Thyroid gland (tissue), 4 donors: ENCODE measurements at regions not wholly inside any gene's neighbourhood (a gene's known extent, or its start where the extent isn't known, plus 50 kb on each side); places are given as distances from the start of the nearest gene placed in this dataset.

Experiments used
- DNase-seq, 2 donors: peaks; one replicate each; pipeline ENCODE4 v3.0.0-alpha.2; 2019
- H3K27ac ChIP-seq, 3 donors: fragments of 200-600 bp; sonication (generic); 1 replicate in 2 of 3; 2 replicates in 1 of 3; pipeline ENCODE4 v1.5.1; 2016 to 2019; ENCODE audit warnings: mild to moderate bottlenecking in 1 of 3, moderate library complexity in 1 of 3
- H3K27me3 ChIP-seq: fragments of 200-600 bp; sonication (generic); one replicate; pipeline ENCODE4 v1.5.1; 2019
- H3K36me3 ChIP-seq, 2 donors: fragments of 200-600 bp; sonication (generic); one replicate each; pipeline ENCODE4 v1.5.1; 2016 to 2019
- H3K4me1 ChIP-seq, 2 donors: fragments of 200-600 bp; sonication (generic); one replicate each; pipeline ENCODE4 v1.5.1; 2017 to 2019
- H3K4me3 ChIP-seq, 3 donors: fragments of 200-600 bp; sonication (generic); replicated peaks in 1 of 3; 1 replicate in 2 of 3; 2 replicates in 1 of 3; pipeline ENCODE4 v1.5.1; 2016; ENCODE audit warnings: mild to moderate bottlenecking in 1 of 3
- H3K9me3 ChIP-seq: fragments of 200-600 bp; sonication (generic); one replicate; pipeline ENCODE4 v1.5.1; 2017
- CTCF ChIP-seq, 6 experiments: fragments of 200-600 bp in 3 of 6; fragments of 450-650 bp in 3 of 6; sonication (generic) in 3 of 6; IDR thresholded peaks; one replicate each; pipeline ENCODE4 v1.5.1; 2016 to 2019; ENCODE audit warnings: antibody characterized with exemption in 6 of 6, mild to moderate bottlenecking in 2 of 6, inconsistent platforms in 1 of 6, moderate library complexity in 1 of 6
- POLR2A ChIP-seq, 2 donors: fragments of 450-650 bp; IDR thresholded peaks; one replicate each; pipeline ENCODE4 v1.6.1; 2017; ENCODE audit warnings: antibody characterized with exemption in 2 of 2, mild to moderate bottlenecking in 2 of 2, moderate library complexity in 1 of 2
- WGBS, 2 donors: methylation state at CpG; one replicate each; pipeline ENCODE4 v1.1.5; 2017; 5-methylcytosine and 5-hydroxymethylcytosine counted together
- intact Hi-C: fragments of 100-400 bp; cut with DNase I; formaldehyde crosslinking; loops from one replicate; pipeline ENCODE4 v1.15.1; 2023

GRCh38 chr2:23091900-23092299, 293.1 kb upstream of the KLHL29 start:
- intact Hi-C loops: no loop called here
- H3K27me3 ChIP-seq: no peaks in the 10 kb centered on the region
- DNase-seq: no peak
- 74 to 80% methylated on average over 4 of the region's 4 CpGs for WGBS, 2 donors
- H3K4me3 ChIP-seq: no peak overlapping the region
- H3K4me1 ChIP-seq: no peaks in the 10 kb centered on the region
- no peak overlapping the region for H3K27ac ChIP-seq
- no peaks in the 10 kb centered on the region for H3K9me3 ChIP-seq
- TF ChIP-seq POLR2A (IDR thresholded peaks at IDR 0.05) (no peak), CTCF (IDR thresholded peaks at IDR 0.05) (no peak)
- H3K36me3 ChIP-seq: no peaks in the 10 kb centered on the region

DNA sequence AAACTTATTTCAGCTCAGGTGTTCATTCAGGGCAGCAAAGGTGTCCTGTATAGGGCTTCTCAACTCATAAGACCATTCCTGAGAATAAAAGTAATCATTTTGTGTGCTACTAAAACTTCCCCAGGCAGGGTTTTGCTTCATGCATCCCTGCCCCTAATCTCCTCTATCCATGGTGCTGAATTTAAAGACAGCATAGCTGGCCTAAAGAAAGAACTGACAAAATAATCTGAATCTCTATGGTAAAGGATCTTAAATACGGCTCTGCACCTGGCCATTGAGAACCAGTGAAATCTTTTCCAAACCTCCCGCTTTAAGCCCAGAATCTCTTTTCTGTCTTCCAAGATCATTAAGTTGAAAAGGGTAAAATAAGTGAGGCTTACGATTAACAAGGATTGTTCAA, 292.1 kb upstream of the KLHL29 start:
- no peaks in the 10 kb centered on the region for H3K27me3 ChIP-seq

DNA sequence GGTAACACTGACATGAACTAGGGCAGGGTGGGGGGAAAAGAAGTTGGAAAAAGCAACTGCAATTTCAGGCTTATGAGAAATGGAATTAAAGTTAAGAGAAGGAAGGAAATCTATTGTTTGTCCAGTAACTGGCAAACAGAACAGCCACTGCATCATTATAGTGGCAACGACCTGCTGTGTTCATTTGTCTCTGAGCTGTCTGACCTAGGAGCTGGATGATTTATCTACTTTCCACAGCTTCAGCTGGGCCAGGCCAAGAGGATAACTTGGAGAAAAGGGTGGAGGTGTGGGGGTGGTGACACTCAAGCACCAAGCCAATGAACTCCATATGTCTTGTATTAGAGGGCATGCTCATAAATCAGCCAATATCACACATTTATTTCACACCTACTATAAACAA, 291.5 kb upstream of the KLHL29 start:
- 0 to 31% methylated on average over 1 of the region's 1 CpG for WGBS, 2 donors
- intact Hi-C loops: no loop called here
- Histone ChIP-seq H3K4me3 (no peak overlapping the region), H3K9me3 (no peaks in the 10 kb centered on the region), H3K27me3 (no peaks in the 10 kb centered on the region), H3K4me1 (no peaks in the 10 kb centered on the region), H3K36me3 (no peaks in the 10 kb centered on the region), H3K27ac (no peak overlapping the region)
- DNase-seq: no peak
- TF ChIP-seq POLR2A (IDR thresholded peaks at IDR 0.05) (no peak), CTCF (IDR thresholded peaks at IDR 0.05) (no peak)

More for the DNA sequence above, 292.1 kb upstream of the KLHL29 start:
- H3K4me1 ChIP-seq: no peaks in the 10 kb centered on the region
- no peaks in the 10 kb centered on the region for H3K9me3 ChIP-seq
- TF ChIP-seq POLR2A (IDR thresholded peaks at IDR 0.05) (no peak), CTCF (IDR thresholded peaks at IDR 0.05) (no peak)
- intact Hi-C loops: no loop called here
- H3K27ac ChIP-seq: no peak overlapping the region
- 48 to 50% methylated on average over 3 of the region's 3 CpGs for WGBS, 2 donors
- H3K4me3 ChIP-seq: no peak overlapping the region
- no peak for DNase-seq
- H3K36me3 ChIP-seq: no peaks in the 10 kb centered on the region

DNA sequence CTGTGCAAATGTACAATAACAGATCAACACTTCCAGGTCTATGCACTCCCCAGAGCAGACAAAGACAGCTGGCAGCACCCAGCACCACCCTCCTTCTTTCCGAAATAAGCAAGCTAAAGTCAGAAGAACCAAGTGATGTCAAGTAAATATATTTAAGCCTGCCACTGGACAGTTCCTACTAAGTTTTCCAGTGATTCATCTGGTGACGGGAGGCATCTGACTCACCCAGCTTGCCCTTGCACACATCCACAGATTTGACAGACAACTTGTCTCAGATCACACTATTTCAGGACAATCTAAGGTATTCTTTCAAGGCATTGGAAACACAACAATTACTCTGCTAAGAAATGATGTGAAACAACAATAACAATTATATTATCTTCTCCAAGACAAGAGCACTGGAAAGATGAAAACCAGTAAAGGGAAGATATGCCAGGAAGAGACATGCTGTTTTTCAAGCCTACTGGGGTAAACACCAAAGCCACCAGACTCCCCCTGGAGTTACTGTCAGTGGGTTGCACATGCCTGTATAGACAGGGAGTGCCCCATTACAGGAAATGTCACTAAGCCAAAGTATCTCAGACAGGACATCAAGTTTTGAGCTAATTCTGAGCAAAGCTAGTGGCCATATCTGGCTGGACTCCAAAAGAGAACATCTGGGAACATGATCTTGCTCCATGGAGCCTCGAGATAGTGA, 287.9 kb upstream of the KLHL29 start:
- intact Hi-C loops: no loop called here
- no peak for TF ChIP-seq CTCF (IDR thresholded peaks at IDR 0.05)
- no peak for TF ChIP-seq POLR2A (IDR thresholded peaks at IDR 0.05)

DNA sequence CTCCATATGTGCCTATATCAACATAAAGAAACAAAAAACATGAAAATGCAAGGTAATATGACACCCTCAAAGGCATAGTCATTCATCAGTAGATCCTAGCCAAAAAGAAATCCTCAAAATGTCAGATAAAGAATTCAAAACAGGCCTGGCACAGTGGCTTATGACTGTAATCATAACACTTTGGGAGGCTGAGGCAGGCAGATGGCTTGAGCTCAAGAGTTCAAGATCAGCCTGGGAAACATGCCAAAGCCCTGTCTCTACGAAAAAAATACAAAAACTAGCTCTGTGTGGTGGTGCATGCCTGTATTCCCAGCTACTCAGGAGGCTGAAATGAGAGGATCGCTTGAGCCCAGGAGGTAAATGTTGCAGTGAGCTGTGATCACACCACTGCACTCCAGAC, 284.6 kb upstream of the KLHL29 start:
- Histone ChIP-seq H3K36me3 (no peaks in the 10 kb centered on the region), H3K27me3 (no peaks in the 10 kb centered on the region), H3K9me3 (no peaks in the 10 kb centered on the region), H3K27ac (no peak overlapping the region), H3K4me1 (no peaks in the 10 kb centered on the region), H3K4me3 (no peak overlapping the region)
- no peak for TF ChIP-seq POLR2A (IDR thresholded peaks at IDR 0.05)
- TF ChIP-seq CTCF (IDR thresholded peaks at IDR 0.05): no peak
- 61 to 64% methylated on average over 2 of the region's 2 CpGs for WGBS, 2 donors
- no peak for DNase-seq
- intact Hi-C loops: no loop called here

More for the DNA sequence above, 287.9 kb upstream of the KLHL29 start:
- no peaks in the 10 kb centered on the region for H3K4me1 ChIP-seq
- H3K27ac ChIP-seq: no peak overlapping the region
- no peaks in the 10 kb centered on the region for H3K36me3 ChIP-seq
- no peaks in the 10 kb centered on the region for H3K27me3 ChIP-seq
- no peak overlapping the region for H3K4me3 ChIP-seq
- WGBS, 2 donors: 66 to 76% methylated on average over 3 of the region's 3 CpGs
- H3K9me3 ChIP-seq: no peaks in the 10 kb centered on the region
- no peak for DNase-seq
